ENCODE measurements at regions not wholly inside any gene's neighbourhood (a gene's known extent, or its start where the extent isn't known, plus 50 kb on each side); places are given as distances from the start of the nearest gene placed in this dataset.

GRCh38 chr1:58924016-58924565 lies 140.2 kb upstream of the JUN start:
- H3K4me3 ChIP-seq (ENCODE audit: low read depth, low read length), result no peak overlapping the region
- no peak for DNase-seq (ENCODE audit: low read depth, low spot score)
- TF ChIP-seq, protein P1, sequence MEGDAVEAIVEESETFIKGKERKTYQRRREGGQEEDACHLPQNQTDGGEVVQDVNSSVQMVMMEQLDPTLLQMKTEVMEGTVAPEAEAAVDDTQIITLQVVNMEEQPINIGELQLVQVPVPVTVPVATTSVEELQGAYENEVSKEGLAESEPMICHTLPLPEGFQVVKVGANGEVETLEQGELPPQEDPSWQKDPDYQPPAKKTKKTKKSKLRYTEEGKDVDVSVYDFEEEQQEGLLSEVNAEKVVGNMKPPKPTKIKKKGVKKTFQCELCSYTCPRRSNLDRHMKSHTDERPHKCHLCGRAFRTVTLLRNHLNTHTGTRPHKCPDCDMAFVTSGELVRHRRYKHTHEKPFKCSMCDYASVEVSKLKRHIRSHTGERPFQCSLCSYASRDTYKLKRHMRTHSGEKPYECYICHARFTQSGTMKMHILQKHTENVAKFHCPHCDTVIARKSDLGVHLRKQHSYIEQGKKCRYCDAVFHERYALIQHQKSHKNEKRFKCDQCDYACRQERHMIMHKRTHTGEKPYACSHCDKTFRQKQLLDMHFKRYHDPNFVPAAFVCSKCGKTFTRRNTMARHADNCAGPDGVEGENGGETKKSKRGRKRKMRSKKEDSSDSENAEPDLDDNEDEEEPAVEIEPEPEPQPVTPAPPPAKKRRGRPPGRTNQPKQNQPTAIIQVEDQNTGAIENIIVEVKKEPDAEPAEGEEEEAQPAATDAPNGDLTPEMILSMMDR (IDR thresholded peaks at IDR 0.05; ENCODE audit: insufficient read depth, low read length, missing control alignments), result no peak
- POLR2A ChIA-PET, result no interaction called here
- CTCF ChIA-PET, result no interaction called here

- CTCF ChIA-PET, result no interaction called here
- TF ChIP-seq, protein P1 (IDR thresholded peaks at IDR 0.05; ENCODE audit: insufficient read depth, low read length, missing control alignments), result no peak
- no peak overlapping the region for H3K4me3 ChIP-seq (ENCODE audit: low read depth, low read length)
- no peak for DNase-seq (ENCODE audit: low read depth, low spot score)
- POLR2A ChIA-PET, result no interaction called here
These were observed 141.0 kb upstream of the JUN start for GRCh38 chr1:58924821-58925220.

- no peak for DNase-seq (ENCODE audit: low read depth, low spot score)
- TF ChIP-seq, protein P1 (IDR thresholded peaks at IDR 0.05; ENCODE audit: insufficient read depth, low read length, missing control alignments), result no peak
- no peak overlapping the region for H3K4me3 ChIP-seq (ENCODE audit: low read depth, low read length)
- ChIA-PET CTCF (no interaction called here), POLR2A (no interaction called here)
These were observed 141.4 kb upstream of the JUN start for GRCh38 chr1:58925247-58925646.

- H3K4me3 ChIP-seq (ENCODE audit: low read depth, low read length), result no peak overlapping the region
- ChIA-PET POLR2A (no interaction called here), CTCF (interaction anchor here (0.6 kb wide), 1 partner anchor 198 kb away, joined by 3 read pairs; no protein-coding TSS in a partner anchor)
- TF ChIP-seq, protein P1 (IDR thresholded peaks at IDR 0.05; ENCODE audit: insufficient read depth, low read length, missing control alignments), result no peak
- DNase-seq (ENCODE audit: low read depth, low spot score), result no peak
These were observed 142.3 kb upstream of the JUN start for GRCh38 chr1:58926152-58926551.

DNA sequence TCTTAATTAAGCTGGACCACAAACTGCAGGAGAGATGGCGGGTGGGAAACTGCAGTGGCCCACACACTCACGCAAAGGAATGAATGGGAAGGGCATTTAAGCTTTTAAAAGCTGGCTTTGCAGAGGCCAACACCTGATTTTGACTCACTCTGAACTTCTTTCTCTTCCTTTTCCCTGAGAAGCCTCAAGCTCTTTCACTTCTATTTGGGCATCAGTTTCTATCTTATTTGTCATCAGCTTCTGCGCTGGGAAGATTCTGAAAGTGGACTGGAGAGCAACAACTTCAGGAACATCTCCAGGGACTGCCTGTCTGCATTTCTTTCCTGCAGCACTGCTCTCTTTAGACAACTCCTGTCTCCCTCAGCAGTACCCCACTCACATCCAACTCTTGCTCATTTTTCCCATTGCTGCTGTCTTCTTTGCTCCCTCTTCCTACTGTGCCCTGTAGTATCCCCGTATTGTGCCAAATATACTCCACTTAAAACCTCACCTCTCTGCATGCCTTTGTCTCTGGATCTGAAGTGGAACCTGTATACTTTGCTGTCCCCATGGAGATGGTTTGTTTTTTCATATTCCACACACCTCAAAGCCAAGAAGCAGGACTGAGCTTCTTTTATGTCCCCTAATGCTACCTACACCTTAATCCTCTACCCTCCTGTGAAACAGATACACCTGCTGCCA lies 143.3 kb upstream of the JUN start:
- TF ChIP-seq, protein P1 (IDR thresholded peaks at IDR 0.05; ENCODE audit: insufficient read depth, low read length, missing control alignments), result no peak
- no peak for DNase-seq (ENCODE audit: low read depth, low spot score)
- no peak overlapping the region for H3K4me3 ChIP-seq (ENCODE audit: low read depth, low read length)
- ChIA-PET POLR2A (no interaction called here), CTCF (no interaction called here)

GRCh38 chr1:58927722-58928085 lies 143.9 kb upstream of the JUN start:
- ChIA-PET CTCF (no interaction called here), POLR2A (no interaction called here)
- no peak overlapping the region for H3K4me3 ChIP-seq (ENCODE audit: low read depth, low read length)
- no peak for DNase-seq (ENCODE audit: low read depth, low spot score)
- TF ChIP-seq, protein P1 (IDR thresholded peaks at IDR 0.05; ENCODE audit: insufficient read depth, low read length, missing control alignments), result no peak
